ENCODE measurements at regions not wholly inside any gene's neighbourhood (a gene's known extent, or its start where the extent isn't known, plus 50 kb on each side); places are given as distances from the start of the nearest gene placed in this dataset.
A peak's percentile ranks its signal among the peaks of the same experiment; 100 is the strongest.

DNA sequence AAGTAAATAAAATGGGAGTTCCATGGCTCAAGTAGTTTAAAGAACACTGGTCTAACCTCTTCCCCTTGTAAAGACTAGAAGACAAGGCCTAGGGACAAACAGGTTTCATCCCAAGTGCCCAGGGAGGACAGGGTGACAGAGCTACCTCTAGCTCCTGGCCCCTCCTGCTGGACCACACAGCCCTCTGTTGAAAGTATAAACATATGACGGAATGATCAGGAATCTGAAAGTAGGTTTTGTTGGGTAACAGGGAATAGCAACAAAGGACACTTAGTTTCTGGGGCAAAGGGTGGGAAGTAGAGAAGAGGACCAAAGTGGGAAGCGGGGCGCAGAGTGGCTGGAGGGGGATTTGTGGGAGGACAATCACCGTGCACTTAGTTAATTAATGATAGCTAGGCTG is 67.0 kb upstream of the DAB2IP start:
- H3K27ac ChIP-seq, result no peak overlapping the region
- no peak for TF ChIP-seq ZFX (IDR thresholded peaks at IDR 0.05; ENCODE audit: borderline replicate concordance)
- TF ChIP-seq, protein P1, sequence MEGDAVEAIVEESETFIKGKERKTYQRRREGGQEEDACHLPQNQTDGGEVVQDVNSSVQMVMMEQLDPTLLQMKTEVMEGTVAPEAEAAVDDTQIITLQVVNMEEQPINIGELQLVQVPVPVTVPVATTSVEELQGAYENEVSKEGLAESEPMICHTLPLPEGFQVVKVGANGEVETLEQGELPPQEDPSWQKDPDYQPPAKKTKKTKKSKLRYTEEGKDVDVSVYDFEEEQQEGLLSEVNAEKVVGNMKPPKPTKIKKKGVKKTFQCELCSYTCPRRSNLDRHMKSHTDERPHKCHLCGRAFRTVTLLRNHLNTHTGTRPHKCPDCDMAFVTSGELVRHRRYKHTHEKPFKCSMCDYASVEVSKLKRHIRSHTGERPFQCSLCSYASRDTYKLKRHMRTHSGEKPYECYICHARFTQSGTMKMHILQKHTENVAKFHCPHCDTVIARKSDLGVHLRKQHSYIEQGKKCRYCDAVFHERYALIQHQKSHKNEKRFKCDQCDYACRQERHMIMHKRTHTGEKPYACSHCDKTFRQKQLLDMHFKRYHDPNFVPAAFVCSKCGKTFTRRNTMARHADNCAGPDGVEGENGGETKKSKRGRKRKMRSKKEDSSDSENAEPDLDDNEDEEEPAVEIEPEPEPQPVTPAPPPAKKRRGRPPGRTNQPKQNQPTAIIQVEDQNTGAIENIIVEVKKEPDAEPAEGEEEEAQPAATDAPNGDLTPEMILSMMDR (IDR thresholded peaks at IDR 0.05), result no peak

DNA sequence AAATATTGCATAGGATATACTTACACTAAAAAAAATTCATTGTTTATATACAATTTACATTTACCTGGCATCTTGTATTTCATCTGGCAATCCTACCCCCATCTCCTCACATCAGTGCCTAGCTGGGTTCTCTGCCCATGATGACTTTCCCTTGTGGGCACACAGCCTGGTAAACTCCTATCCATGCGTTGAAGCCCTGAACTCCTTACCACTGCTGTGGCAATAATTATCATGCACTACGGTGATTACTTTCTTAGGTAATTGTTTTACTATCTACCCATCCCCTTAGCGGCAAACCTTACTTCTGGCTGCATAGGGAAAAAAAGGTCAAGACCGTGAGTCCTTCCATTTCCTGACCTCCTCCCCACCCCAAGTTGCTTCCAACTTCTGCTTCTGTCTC is 63.6 kb upstream of the DAB2IP start:
- H3K27ac ChIP-seq, result no peak overlapping the region
- no peak for TF ChIP-seq ZFX (IDR thresholded peaks at IDR 0.05; ENCODE audit: borderline replicate concordance)
- TF ChIP-seq, protein P1 (IDR thresholded peaks at IDR 0.05), result no peak

DNA sequence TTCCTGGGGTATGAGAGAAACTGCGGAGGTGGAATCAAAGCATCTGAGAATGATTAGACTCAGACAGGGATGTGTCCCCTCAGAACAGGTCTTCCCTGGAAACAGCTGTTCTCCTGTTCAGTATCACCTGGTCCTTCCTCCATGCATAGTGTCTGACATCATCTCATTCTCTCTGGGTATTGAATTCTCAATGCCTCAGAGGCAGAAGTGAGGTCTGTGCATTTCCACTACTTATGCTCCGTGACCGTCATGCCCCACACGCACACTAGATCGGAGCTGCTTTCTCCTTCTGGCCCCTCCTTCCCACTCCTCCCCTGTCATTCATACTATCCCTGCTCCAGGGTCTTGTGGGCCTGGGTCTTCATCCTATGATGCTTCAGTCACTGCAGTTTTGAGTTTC is 61.4 kb upstream of the DAB2IP start:
- TF ChIP-seq, protein P1 (IDR thresholded peaks at IDR 0.05), result no peak
- no peak for TF ChIP-seq ZFX (IDR thresholded peaks at IDR 0.05; ENCODE audit: borderline replicate concordance)
- H3K27ac ChIP-seq, result no peak overlapping the region

DNA sequence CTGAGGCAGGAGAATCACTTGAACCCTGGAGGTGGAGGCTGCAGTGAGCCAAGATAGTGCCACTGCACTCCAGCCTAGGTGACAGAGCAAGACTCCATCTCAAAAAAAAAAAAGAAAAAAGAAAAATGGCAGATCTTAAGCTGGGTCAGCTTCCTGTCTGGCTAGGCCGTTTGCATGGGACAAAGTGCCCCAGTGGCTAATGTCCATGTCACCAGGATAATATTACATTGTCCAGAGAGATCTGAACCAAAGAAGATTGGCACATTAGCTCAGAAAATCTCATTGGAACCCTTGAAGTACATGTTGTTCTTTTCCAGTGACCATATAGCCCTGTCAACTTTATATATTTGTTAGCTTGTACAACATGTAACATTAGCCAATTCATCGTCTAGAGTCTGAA is 59.2 kb upstream of the DAB2IP start:
- TF ChIP-seq, protein P1 (IDR thresholded peaks at IDR 0.05), result no peak
- no peak overlapping the region for H3K27ac ChIP-seq

DNA sequence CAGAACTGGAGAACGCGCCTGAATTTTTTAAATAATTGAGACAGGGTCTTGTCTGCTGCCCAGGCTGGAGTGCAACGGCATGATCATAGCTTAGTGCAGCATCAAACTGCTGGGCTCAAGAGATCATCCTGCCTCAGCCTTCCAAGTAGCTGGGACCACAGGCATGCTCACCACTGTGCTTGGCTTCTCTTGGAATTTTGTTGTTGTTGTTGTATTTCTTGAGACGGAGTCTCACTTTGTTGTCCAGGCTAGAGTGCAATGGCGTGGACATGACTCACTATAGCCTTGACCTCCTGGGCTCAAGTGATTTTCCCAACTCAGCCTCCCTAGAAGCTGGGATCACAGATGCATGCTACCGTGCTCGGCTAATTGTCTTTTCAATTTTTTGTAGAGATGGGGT is 58.4 kb upstream of the DAB2IP start:
- H3K27ac ChIP-seq, result no peak overlapping the region
- TF ChIP-seq, protein P1 (IDR thresholded peaks at IDR 0.05), result no peak

DNA sequence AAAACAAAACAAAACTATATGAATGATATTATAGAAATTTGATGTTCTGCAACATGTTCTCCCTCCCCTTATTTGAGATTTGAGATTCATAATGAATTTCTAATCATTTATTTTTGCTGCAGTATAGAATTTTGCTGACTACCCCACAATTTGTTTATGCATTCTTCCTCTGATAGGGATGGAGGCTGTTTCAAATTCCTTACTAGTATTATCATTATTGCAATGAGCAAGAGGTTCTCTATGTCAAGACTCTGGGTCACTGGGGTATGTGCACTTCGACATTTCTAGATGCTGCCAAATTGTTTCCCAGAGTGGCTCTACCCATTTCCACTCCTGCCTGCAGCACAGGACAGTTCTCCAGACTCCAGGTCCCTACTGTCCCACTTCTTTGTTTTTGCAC is 54.9 kb upstream of the DAB2IP start:
- no peak overlapping the region for H3K27ac ChIP-seq
- TF ChIP-seq, protein P1 (IDR thresholded peaks at IDR 0.05), result no peak
- no peak for TF ChIP-seq ZFX (IDR thresholded peaks at IDR 0.05; ENCODE audit: borderline replicate concordance)

DNA sequence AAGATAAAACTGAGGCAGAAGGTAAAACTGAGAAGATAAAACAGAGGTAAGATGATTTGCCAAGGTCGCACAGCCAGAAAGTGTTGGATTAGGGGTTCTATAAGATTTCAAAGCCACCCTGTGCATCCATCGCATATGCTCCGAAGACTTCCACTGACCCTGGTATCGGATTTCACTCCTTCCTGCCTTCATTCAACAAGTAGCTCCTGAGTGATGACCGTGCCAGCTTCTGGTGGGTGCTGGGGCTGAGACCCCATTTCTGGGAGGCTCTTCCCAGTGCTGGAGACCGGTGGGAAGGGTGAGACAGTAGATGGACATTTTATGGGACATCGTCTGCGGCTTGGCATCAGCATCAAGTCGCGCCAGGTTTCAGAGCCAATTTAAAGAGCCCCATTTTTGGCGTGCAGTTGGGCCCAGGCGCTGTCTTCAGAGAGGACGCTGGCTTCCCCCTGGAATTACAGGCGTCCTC is 53.7 kb upstream of the DAB2IP start:
- no peak for TF ChIP-seq ZFX (IDR thresholded peaks at IDR 0.05; ENCODE audit: borderline replicate concordance)
- TF ChIP-seq, protein P1 (IDR thresholded peaks at IDR 0.05), result no peak
- H3K27ac ChIP-seq, result peak overlapping the region; percentile 66
